ENCODE measurements at regions not wholly inside any gene's neighbourhood (a gene's known extent, or its start where the extent isn't known, plus 50 kb on each side); places are given as distances from the start of the nearest gene placed in this dataset.
"Not testable (repeated sequence)": the region's sequence is repeated elsewhere in the genome, so short reads cannot be mapped to it uniquely, and the experiment has no call there.

GRCh38 chr6:60789601-60790000 is 1496.4 kb downstream of the KHDRBS2 start:
- DNase-seq (ENCODE audit: low read depth, low spot score) = not testable (repeated sequence)

- not testable (repeated sequence) for DNase-seq (ENCODE audit: low read depth, low spot score)
Measured at GRCh38 chr6:60782698-60783464, 1503.1 kb downstream of the KHDRBS2 start.

- not testable (repeated sequence) for DNase-seq (ENCODE audit: low read depth, low spot score)
Measured at GRCh38 chr6:60779591-60779990, 1506.4 kb downstream of the KHDRBS2 start.

GRCh38 chr6:60767791-60768499 is 1518.1 kb downstream of the KHDRBS2 start:
- DNase-seq (ENCODE audit: low read depth, low spot score) = not testable (repeated sequence)

GRCh38 chr6:60765331-60765730 is 1520.7 kb downstream of the KHDRBS2 start:
- DNase-seq (ENCODE audit: low read depth, low spot score) = not testable (repeated sequence)

GRCh38 chr6:60763464-60764080 is 1522.5 kb downstream of the KHDRBS2 start:
- not testable (repeated sequence) for DNase-seq (ENCODE audit: low read depth, low spot score)

GRCh38 chr6:60760928-60761327 is 1525.1 kb downstream of the KHDRBS2 start:
- DNase-seq (ENCODE audit: low read depth, low spot score) = not testable (repeated sequence)

GRCh38 chr6:60759149-60759825 is 1526.7 kb downstream of the KHDRBS2 start:
- DNase-seq (ENCODE audit: low read depth, low spot score) = not testable (repeated sequence)

GRCh38 chr6:60758725-60759124 is 1527.3 kb downstream of the KHDRBS2 start:
- not testable (repeated sequence) for DNase-seq (ENCODE audit: low read depth, low spot score)

- no peak for DNase-seq (ENCODE audit: low read depth, low spot score)
Measured at GRCh38 chr6:60754879-60755278, 1531.1 kb downstream of the KHDRBS2 start.

GRCh38 chr6:60750353-60751081 is 1535.5 kb downstream of the KHDRBS2 start:
- not testable (repeated sequence) for DNase-seq (ENCODE audit: low read depth, low spot score)

- DNase-seq (ENCODE audit: low read depth, low spot score) = not testable (repeated sequence)
Measured at GRCh38 chr6:60747765-60748556, 1538.1 kb downstream of the KHDRBS2 start.

GRCh38 chr6:60737764-60738425 is 1548.1 kb downstream of the KHDRBS2 start:
- DNase-seq (ENCODE audit: low read depth, low spot score) = not testable (repeated sequence)

GRCh38 chr6:60737315-60737714 is 1548.7 kb downstream of the KHDRBS2 start:
- not testable (repeated sequence) for DNase-seq (ENCODE audit: low read depth, low spot score)

GRCh38 chr6:60723935-60724334 is 1562.1 kb downstream of the KHDRBS2 start:
- DNase-seq (ENCODE audit: low read depth, low spot score) = not testable (repeated sequence)

- DNase-seq (ENCODE audit: low read depth, low spot score) = no peak
Measured at GRCh38 chr6:60695232-60695631, 1590.8 kb downstream of the KHDRBS2 start.

- DNase-seq (ENCODE audit: low read depth, low spot score) = no peak
Measured at GRCh38 chr6:60687085-60687484, 1598.9 kb downstream of the KHDRBS2 start.

GRCh38 chr6:60681806-60682205 is 1604.2 kb downstream of the KHDRBS2 start:
- no peak for DNase-seq (ENCODE audit: low read depth, low spot score)

- no peak for DNase-seq (ENCODE audit: low read depth, low spot score)
Measured at GRCh38 chr6:60679175-60679574, 1606.8 kb downstream of the KHDRBS2 start.

GRCh38 chr6:60671369-60671768 is 1614.7 kb downstream of the KHDRBS2 start:
- peak; percentile 17 for DNase-seq (ENCODE audit: low read depth, low spot score)
